Mesothelial cell of epicardium (in vitro differentiated cells): ENCODE measurements at regions not wholly inside any gene's neighbourhood (a gene's known extent, or its start where the extent isn't known, plus 50 kb on each side); places are given as distances from the start of the nearest gene placed in this dataset.

Source experiments
- DNase-seq, 2 experiments: peaks; one replicate each; pipeline ENCODE4 v3.0.0; 2021; ENCODE audit warnings: low spot score in 2 of 2; ENCODE audit not compliant: unreplicated experiment in 2 of 2
- H3K27ac Mint-ChIP-seq: 2 replicates; pipeline ENCODE4 v1.8.0; 2021; ENCODE audit warnings: mixed read lengths
- H3K27me3 Mint-ChIP-seq: 2 replicates; pipeline ENCODE4 v1.8.0; 2021; ENCODE audit warnings: low read depth, mixed read lengths
- H3K36me3 Mint-ChIP-seq: 2 replicates; pipeline ENCODE4 v1.8.0; 2021; ENCODE audit warnings: mixed read lengths
- H3K4me1 Mint-ChIP-seq: 2 replicates; pipeline ENCODE4 v1.8.0; 2021; ENCODE audit warnings: mixed read lengths
- H3K4me3 Mint-ChIP-seq: 2 replicates; pipeline ENCODE4 v1.8.0; 2021; ENCODE audit warnings: mild to moderate bottlenecking, moderate library complexity, mixed read lengths
- H3K9me3 Mint-ChIP-seq: 2 replicates; pipeline ENCODE4 v1.8.0; 2021; ENCODE audit warnings: mixed read lengths
- CTCF ChIP-seq: fragments of 200-600 bp; sonication (generic); IDR thresholded peaks from one replicate; pipeline ENCODE4 v1.5.0; 2021; ENCODE audit warnings: antibody characterized with exemption; ENCODE audit not compliant: unreplicated experiment

DNA sequence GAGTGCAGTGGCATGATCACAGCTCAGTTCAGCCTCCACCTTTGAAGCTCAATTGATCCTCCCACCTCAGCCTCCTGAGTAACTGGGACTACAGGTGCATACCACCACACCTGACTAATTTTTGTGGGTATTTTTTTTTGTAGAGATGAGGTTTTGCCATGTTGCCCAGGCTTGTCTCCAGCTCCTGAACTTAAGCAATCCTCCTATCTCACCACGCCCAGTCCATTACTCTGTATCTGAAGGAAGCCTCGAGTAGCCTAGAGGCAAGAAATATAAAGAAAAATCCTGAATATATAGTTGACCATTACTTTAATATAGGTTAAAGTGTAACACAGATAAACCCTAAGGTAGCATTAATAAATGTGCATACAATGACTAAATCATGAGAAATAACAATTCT, 686.8 kb upstream of the PIK3C3 start:
- TF ChIP-seq CTCF = no peak
- Mint-ChIP-seq H3K4me1 (no peaks in the 10 kb centered on the region), H3K4me3 (no peak overlapping the region), H3K27ac (no peak overlapping the region), H3K36me3 (no peaks in the 10 kb centered on the region), H3K9me3 (peaks cover 9% of the 10 kb centered on the region), H3K27me3 (no peaks in the 10 kb centered on the region)
- no peak for DNase-seq

DNA sequence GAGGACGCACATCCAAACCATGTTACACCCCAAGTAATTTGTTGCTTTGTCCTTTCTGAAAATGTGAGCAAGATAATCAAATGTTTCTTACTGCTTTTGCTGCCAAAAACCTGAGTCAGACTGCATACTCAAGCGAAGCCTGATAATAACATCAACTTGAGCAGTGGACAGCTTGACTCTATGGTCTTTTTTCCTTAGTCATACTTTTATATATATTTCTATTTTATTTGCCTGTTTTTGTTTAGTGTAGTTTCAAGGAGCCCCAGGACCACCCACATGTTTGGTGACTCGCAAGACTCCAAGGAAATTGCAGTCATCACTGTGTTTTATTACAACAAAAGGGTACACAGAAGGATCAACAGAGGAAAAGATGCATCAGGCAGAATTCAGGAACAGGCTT, 688.4 kb upstream of the PIK3C3 start:
- no peak for TF ChIP-seq CTCF
- no peaks in the 10 kb centered on the region for H3K4me1 Mint-ChIP-seq
- H3K27me3 Mint-ChIP-seq = no peaks in the 10 kb centered on the region
- no peak overlapping the region for H3K27ac Mint-ChIP-seq
- no peak for DNase-seq
- no peaks in the 10 kb centered on the region for H3K36me3 Mint-ChIP-seq
- H3K4me3 Mint-ChIP-seq = no peak overlapping the region
- peaks cover 4% of the 10 kb centered on the region for H3K9me3 Mint-ChIP-seq

DNA sequence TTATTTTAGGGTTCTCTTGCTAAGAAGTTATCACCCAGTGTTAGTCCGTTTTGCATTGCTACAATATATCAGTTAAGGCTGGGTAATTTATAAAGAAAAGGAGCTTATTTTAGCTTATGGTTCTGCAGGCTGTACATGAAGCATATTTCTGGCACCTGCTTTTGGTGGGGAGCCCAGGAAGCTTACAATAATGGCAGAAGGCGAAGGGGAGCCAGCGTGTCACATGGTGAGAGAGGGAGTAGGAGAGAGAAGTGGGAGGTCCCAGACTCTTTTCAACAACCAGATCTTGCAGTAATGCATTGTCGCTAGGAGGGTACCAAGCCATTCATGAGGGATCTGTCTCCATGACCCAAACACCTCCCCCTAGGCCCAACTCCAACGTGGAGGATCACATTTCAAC, 688.8 kb upstream of the PIK3C3 start:
- peaks cover 4% of the 10 kb centered on the region for H3K9me3 Mint-ChIP-seq
- no peaks in the 10 kb centered on the region for H3K36me3 Mint-ChIP-seq
- no peaks in the 10 kb centered on the region for H3K27me3 Mint-ChIP-seq
- no peak for TF ChIP-seq CTCF
- H3K27ac Mint-ChIP-seq = no peak overlapping the region
- no peak for DNase-seq
- H3K4me3 Mint-ChIP-seq = no peak overlapping the region
- H3K4me1 Mint-ChIP-seq = no peaks in the 10 kb centered on the region

- Mint-ChIP-seq H3K4me1 (no peaks in the 10 kb centered on the region), H3K36me3 (no peaks in the 10 kb centered on the region), H3K27me3 (no peaks in the 10 kb centered on the region), H3K4me3 (no peak overlapping the region), H3K27ac (no peak overlapping the region), H3K9me3 (no peaks in the 10 kb centered on the region)
- no peak for TF ChIP-seq CTCF
- DNase-seq = no peak
Observed at GRCh38 chr18:41265047-41265446, 690.0 kb upstream of the PIK3C3 start.

GRCh38 chr18:41263956-41264355, 691.1 kb upstream of the PIK3C3 start:
- Mint-ChIP-seq H3K9me3 (no peaks in the 10 kb centered on the region), H3K36me3 (no peaks in the 10 kb centered on the region), H3K4me1 (no peaks in the 10 kb centered on the region), H3K27ac (no peak overlapping the region), H3K27me3 (no peaks in the 10 kb centered on the region), H3K4me3 (no peak overlapping the region)
- no peak for DNase-seq
- TF ChIP-seq CTCF = no peak

- DNase-seq = no peak
- TF ChIP-seq CTCF = no peak
- Mint-ChIP-seq H3K27ac (no peak overlapping the region), H3K27me3 (no peaks in the 10 kb centered on the region), H3K9me3 (no peaks in the 10 kb centered on the region), H3K4me1 (no peaks in the 10 kb centered on the region), H3K36me3 (no peaks in the 10 kb centered on the region), H3K4me3 (no peak overlapping the region)
Observed at GRCh38 chr18:41262688-41263087, 692.3 kb upstream of the PIK3C3 start.
